ENCODE measurements at regions not wholly inside any gene's neighbourhood (a gene's known extent, or its start where the extent isn't known, plus 50 kb on each side); places are given as distances from the start of the nearest gene placed in this dataset.
A peak's percentile ranks its signal among the peaks of the same experiment; 100 is the strongest.
"Not testable (repeated sequence)": the region's sequence is repeated elsewhere in the genome, so short reads cannot be mapped to it uniquely, and the experiment has no call there.

GRCh38 chr1:38733761-38734160 lies 125.8 kb downstream of the RRAGC start:
- H3K4me3 ChIP-seq (ENCODE audit: low read length in 2 of 2): no peak overlapping the region
- no peak overlapping the region for H3K27ac ChIP-seq (ENCODE audit: low read length)
- H3K4me1 ChIP-seq (ENCODE audit: control insufficient read depth, insufficient read depth, low read length): no peaks in the 10 kb centered on the region
- no peaks in the 10 kb centered on the region for H3K9me3 ChIP-seq (ENCODE audit: control insufficient read depth in 2 of 2, low read length in 2 of 2)
- H3K9ac ChIP-seq (ENCODE audit: low read length in 2 of 2): no peak overlapping the region
- H3K27me3 ChIP-seq (ENCODE audit: control insufficient read depth in 1 of 2, insufficient read depth in 2 of 2, low read length in 2 of 2): peaks cover 3 to 13% of the 10 kb centered on the region in 2 donors
- H3K36me3 ChIP-seq (ENCODE audit: control insufficient read depth in 2 of 2, insufficient read depth in 2 of 2, low read length in 2 of 2): no peaks in the 10 kb centered on the region

DNA sequence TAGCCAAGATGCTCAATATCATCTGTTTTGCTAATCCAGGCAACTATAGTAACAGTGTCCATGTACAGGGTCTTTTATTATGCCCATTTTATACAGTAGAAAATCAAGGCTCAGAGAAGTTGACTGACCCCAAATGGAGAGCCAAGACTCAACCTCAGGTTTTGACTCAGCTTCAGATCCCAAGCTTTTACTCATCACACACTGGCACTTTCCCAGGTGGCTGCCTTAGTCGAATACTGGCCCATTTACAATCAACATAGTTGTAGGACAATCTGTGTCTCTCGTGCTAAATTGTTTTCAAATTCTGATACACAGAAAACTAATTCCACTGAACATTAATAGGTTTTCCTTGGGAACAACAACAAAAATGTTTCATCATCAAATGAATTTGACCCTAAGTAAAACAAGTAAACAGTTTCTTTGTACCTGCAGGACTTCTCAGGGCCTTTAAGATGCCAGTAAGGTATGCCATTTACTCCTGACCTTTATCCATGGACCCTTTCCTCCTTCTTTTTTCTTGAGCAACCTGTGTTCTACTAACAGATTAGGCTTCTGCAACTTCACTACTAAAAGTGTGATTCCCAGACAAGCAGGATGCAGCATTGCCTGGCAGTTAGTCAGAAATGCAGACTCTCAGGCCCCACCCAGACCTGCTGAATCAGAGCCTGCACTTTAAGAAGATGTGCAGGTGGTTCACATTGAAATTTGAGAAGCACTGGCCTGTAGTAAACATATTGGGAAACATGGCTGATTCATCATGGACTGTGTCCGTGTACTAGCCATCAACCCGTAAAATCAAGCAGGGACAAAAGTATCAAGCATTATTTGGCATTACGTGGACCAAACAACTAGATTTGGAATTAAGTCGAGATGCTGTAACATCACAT lies 128.8 kb downstream of the RRAGC start:
- H3K27me3 ChIP-seq (ENCODE audit: control insufficient read depth in 1 of 2, insufficient read depth in 2 of 2, low read length in 2 of 2): peaks cover 3 to 13% of the 10 kb centered on the region in 2 donors

DNA sequence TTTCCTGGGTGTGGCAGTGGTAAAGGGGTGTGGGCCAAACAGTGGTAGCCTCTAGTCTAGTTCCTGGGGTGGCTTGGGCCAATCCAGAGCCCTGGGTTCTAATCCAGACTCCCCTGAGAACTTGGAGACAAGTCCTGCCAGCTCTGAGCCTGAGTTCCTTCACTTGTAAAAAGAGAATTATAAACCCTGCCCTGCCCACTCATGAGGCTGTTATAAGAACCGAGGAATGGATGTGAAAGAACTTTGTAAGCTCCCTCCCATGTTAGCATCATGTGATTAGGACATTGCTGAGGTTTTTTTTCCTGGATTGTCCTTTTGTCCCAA lies 131.0 kb downstream of the RRAGC start:
- peaks cover 0 to 9% of the 10 kb centered on the region in 2 donors for H3K27me3 ChIP-seq (ENCODE audit: control insufficient read depth in 1 of 2, insufficient read depth in 2 of 2, low read length in 2 of 2)
- H3K9me3 ChIP-seq (ENCODE audit: control insufficient read depth in 2 of 2, low read length in 2 of 2): no peaks in the 10 kb centered on the region
- no peak overlapping the region for H3K4me3 ChIP-seq (ENCODE audit: low read length in 2 of 2)
- H3K4me1 ChIP-seq (ENCODE audit: control insufficient read depth, insufficient read depth, low read length): peaks cover 7% of the 10 kb centered on the region
- H3K27ac ChIP-seq (ENCODE audit: low read length): no peak overlapping the region
- no peak overlapping the region for H3K9ac ChIP-seq (ENCODE audit: low read length in 2 of 2)
- H3K36me3 ChIP-seq (ENCODE audit: control insufficient read depth in 2 of 2, insufficient read depth in 2 of 2, low read length in 2 of 2): no peaks in the 10 kb centered on the region

More for the DNA sequence above, 128.8 kb downstream of the RRAGC start:
- H3K4me1 ChIP-seq (ENCODE audit: control insufficient read depth, insufficient read depth, low read length): peaks cover 7% of the 10 kb centered on the region
- H3K9me3 ChIP-seq (ENCODE audit: control insufficient read depth in 2 of 2, low read length in 2 of 2): no peaks in the 10 kb centered on the region
- no peaks in the 10 kb centered on the region for H3K36me3 ChIP-seq (ENCODE audit: control insufficient read depth in 2 of 2, insufficient read depth in 2 of 2, low read length in 2 of 2)
- no peak overlapping the region for H3K4me3 ChIP-seq (ENCODE audit: low read length in 2 of 2)
- H3K27ac ChIP-seq (ENCODE audit: low read length): no peak overlapping the region
- H3K9ac ChIP-seq (ENCODE audit: low read length in 2 of 2): no peak overlapping the region

- Histone ChIP-seq H3K9me3 (ENCODE audit: control insufficient read depth in 2 of 2, low read length in 2 of 2) (no peaks in the 10 kb centered on the region), H3K27ac (ENCODE audit: low read length) (no peak overlapping the region), H3K36me3 (ENCODE audit: control insufficient read depth in 2 of 2, insufficient read depth in 2 of 2, low read length in 2 of 2) (no peaks in the 10 kb centered on the region), H3K4me3 (ENCODE audit: low read length in 2 of 2) (peak overlapping the region in 1 of 2 donors; percentile 29), H3K9ac (ENCODE audit: low read length in 2 of 2) (no peak overlapping the region), H3K4me1 (ENCODE audit: control insufficient read depth, insufficient read depth, low read length) (peaks cover 7% of the 10 kb centered on the region), H3K27me3 (ENCODE audit: control insufficient read depth in 1 of 2, insufficient read depth in 2 of 2, low read length in 2 of 2) (peaks cover 0 to 9% of the 10 kb centered on the region in 2 donors)
These were observed 131.6 kb downstream of the RRAGC start for GRCh38 chr1:38727684-38728584.

GRCh38 chr1:38725321-38725961 lies 134.1 kb downstream of the RRAGC start:
- H3K36me3 ChIP-seq (ENCODE audit: control insufficient read depth in 2 of 2, insufficient read depth in 2 of 2, low read length in 2 of 2); H3K9me3 ChIP-seq (ENCODE audit: control insufficient read depth in 2 of 2, low read length in 2 of 2); H3K4me3 ChIP-seq (ENCODE audit: low read length in 2 of 2); H3K27ac ChIP-seq (ENCODE audit: low read length); H3K4me1 ChIP-seq (ENCODE audit: control insufficient read depth, insufficient read depth, low read length); H3K9ac ChIP-seq (ENCODE audit: low read length in 2 of 2): not testable (repeated sequence)
- peaks cover 5 to 11% of the 10 kb centered on the region in 2 donors for H3K27me3 ChIP-seq (ENCODE audit: control insufficient read depth in 1 of 2, insufficient read depth in 2 of 2, low read length in 2 of 2)

- peaks cover 5 to 7% of the 10 kb centered on the region in 2 donors for H3K27me3 ChIP-seq (ENCODE audit: control insufficient read depth in 1 of 2, insufficient read depth in 2 of 2, low read length in 2 of 2)
These were observed 135.1 kb downstream of the RRAGC start for GRCh38 chr1:38724160-38725131.

GRCh38 chr1:38721816-38722215 lies 137.8 kb downstream of the RRAGC start:
- no peak overlapping the region for H3K9ac ChIP-seq (ENCODE audit: low read length in 2 of 2)
- H3K36me3 ChIP-seq (ENCODE audit: control insufficient read depth in 2 of 2, insufficient read depth in 2 of 2, low read length in 2 of 2): no peaks in the 10 kb centered on the region
- H3K4me1 ChIP-seq (ENCODE audit: control insufficient read depth, insufficient read depth, low read length): no peaks in the 10 kb centered on the region
- no peak overlapping the region for H3K4me3 ChIP-seq (ENCODE audit: low read length in 2 of 2)
- no peaks in the 10 kb centered on the region for H3K9me3 ChIP-seq (ENCODE audit: control insufficient read depth in 2 of 2, low read length in 2 of 2)
- H3K27ac ChIP-seq (ENCODE audit: low read length): no peak overlapping the region
- peaks cover 5 to 7% of the 10 kb centered on the region in 2 donors for H3K27me3 ChIP-seq (ENCODE audit: control insufficient read depth in 1 of 2, insufficient read depth in 2 of 2, low read length in 2 of 2)

More at GRCh38 chr1:38724160-38725131, 135.1 kb downstream of the RRAGC start:
- H3K36me3 ChIP-seq (ENCODE audit: control insufficient read depth in 2 of 2, insufficient read depth in 2 of 2, low read length in 2 of 2): no peaks in the 10 kb centered on the region
- no peak overlapping the region for H3K4me3 ChIP-seq (ENCODE audit: low read length in 2 of 2)
- no peak overlapping the region for H3K27ac ChIP-seq (ENCODE audit: low read length)
- H3K9me3 ChIP-seq (ENCODE audit: control insufficient read depth in 2 of 2, low read length in 2 of 2): no peaks in the 10 kb centered on the region
- H3K4me1 ChIP-seq (ENCODE audit: control insufficient read depth, insufficient read depth, low read length): peaks cover 7% of the 10 kb centered on the region
- H3K9ac ChIP-seq (ENCODE audit: low read length in 2 of 2): no peak overlapping the region

GRCh38 chr1:38719880-38720279 lies 139.7 kb downstream of the RRAGC start:
- Histone ChIP-seq H3K4me1 (ENCODE audit: control insufficient read depth, insufficient read depth, low read length) (no peaks in the 10 kb centered on the region), H3K27ac (ENCODE audit: low read length) (no peak overlapping the region), H3K9ac (ENCODE audit: low read length in 2 of 2) (no peak overlapping the region), H3K36me3 (ENCODE audit: control insufficient read depth in 2 of 2, insufficient read depth in 2 of 2, low read length in 2 of 2) (no peaks in the 10 kb centered on the region), H3K27me3 (ENCODE audit: control insufficient read depth in 1 of 2, insufficient read depth in 2 of 2, low read length in 2 of 2) (peaks cover 5 to 7% of the 10 kb centered on the region in 2 donors), H3K9me3 (ENCODE audit: control insufficient read depth in 2 of 2, low read length in 2 of 2) (peaks cover 4 to 5% of the 10 kb centered on the region in 2 donors), H3K4me3 (ENCODE audit: low read length in 2 of 2) (no peak overlapping the region)

DNA sequence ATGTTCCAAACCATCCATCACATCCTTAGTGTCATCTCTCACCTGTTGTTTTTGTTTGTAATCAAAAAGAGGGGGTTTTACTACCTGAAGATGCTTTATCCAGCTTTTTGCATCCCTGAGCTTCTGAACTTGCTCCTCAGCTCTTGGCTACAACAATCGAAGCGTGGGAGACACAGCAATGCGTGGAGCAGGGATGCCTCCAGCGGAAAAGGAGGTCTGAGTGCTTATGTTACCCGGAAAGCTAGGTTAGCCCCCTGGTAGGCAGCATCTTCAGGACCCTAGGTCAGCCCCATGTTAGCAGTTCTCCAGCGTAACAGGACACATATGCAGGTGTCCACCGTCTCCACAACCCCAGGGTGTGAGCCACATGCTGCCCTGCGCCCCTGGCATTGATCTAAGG lies 141.5 kb downstream of the RRAGC start:
- Histone ChIP-seq H3K9ac (ENCODE audit: low read length in 2 of 2) (no peak overlapping the region), H3K27ac (ENCODE audit: low read length) (no peak overlapping the region), H3K27me3 (ENCODE audit: control insufficient read depth in 1 of 2, insufficient read depth in 2 of 2, low read length in 2 of 2) (peaks cover 5 to 7% of the 10 kb centered on the region in 2 donors), H3K9me3 (ENCODE audit: control insufficient read depth in 2 of 2, low read length in 2 of 2) (peaks cover 4 to 5% of the 10 kb centered on the region in 2 donors), H3K4me3 (ENCODE audit: low read length in 2 of 2) (no peak overlapping the region), H3K4me1 (ENCODE audit: control insufficient read depth, insufficient read depth, low read length) (no peaks in the 10 kb centered on the region), H3K36me3 (ENCODE audit: control insufficient read depth in 2 of 2, insufficient read depth in 2 of 2, low read length in 2 of 2) (no peaks in the 10 kb centered on the region)
